KG1 (cell line): ENCODE measurements at regions not wholly inside any gene's neighbourhood (a gene's known extent, or its start where the extent isn't known, plus 50 kb on each side); places are given as distances from the start of the nearest gene placed in this dataset.
"Not testable (repeated sequence)": the region's sequence is repeated elsewhere in the genome, so short reads cannot be mapped to it uniquely, and the experiment has no call there.

Experiments
- DNase-seq: peaks from one replicate; lab custom pipeline; 2025; lab: John Stamatoyannopoulos, UW

- DNase-seq = no peak
Observed at GRCh38 chr6:12516070-12516469, 200.5 kb upstream of the PHACTR1 start.

- no peak for DNase-seq
Observed at GRCh38 chr6:12522347-12522746, 194.2 kb upstream of the PHACTR1 start.

- no peak for DNase-seq
Observed at GRCh38 chr6:12523726-12524125, 192.8 kb upstream of the PHACTR1 start.

- DNase-seq = no peak
Observed at GRCh38 chr6:12525276-12525675, 191.3 kb upstream of the PHACTR1 start.

GRCh38 chr6:12527339-12527738 is 189.2 kb upstream of the PHACTR1 start:
- no peak for DNase-seq

GRCh38 chr6:12528136-12528535 is 188.4 kb upstream of the PHACTR1 start:
- no peak for DNase-seq

- DNase-seq = no peak
Observed at GRCh38 chr6:12528581-12529363, 187.8 kb upstream of the PHACTR1 start.

GRCh38 chr6:12529364-12530019 is 187.1 kb upstream of the PHACTR1 start:
- DNase-seq = no peak

- DNase-seq = no peak
Observed at GRCh38 chr6:12530345-12530744, 186.2 kb upstream of the PHACTR1 start.

- no peak for DNase-seq
Observed at GRCh38 chr6:12533586-12533985, 183.0 kb upstream of the PHACTR1 start.

GRCh38 chr6:12534069-12534853 is 182.3 kb upstream of the PHACTR1 start:
- DNase-seq = no peak

GRCh38 chr6:12535586-12536314 is 180.8 kb upstream of the PHACTR1 start:
- no peak for DNase-seq

- no peak for DNase-seq
Observed at GRCh38 chr6:12536416-12536815, 180.2 kb upstream of the PHACTR1 start.

- no peak for DNase-seq
Observed at GRCh38 chr6:12537389-12537788, 179.2 kb upstream of the PHACTR1 start.

- no peak for DNase-seq
Observed at GRCh38 chr6:12538881-12539357, 177.6 kb upstream of the PHACTR1 start.

- not testable (repeated sequence) for DNase-seq
Observed at GRCh38 chr6:12542319-12543115, 174.1 kb upstream of the PHACTR1 start.

- no peak for DNase-seq
Observed at GRCh38 chr6:12543953-12544352, 172.6 kb upstream of the PHACTR1 start.

GRCh38 chr6:12544821-12545565 is 171.6 kb upstream of the PHACTR1 start:
- no peak for DNase-seq

GRCh38 chr6:12545619-12546409 is 170.8 kb upstream of the PHACTR1 start:
- no peak for DNase-seq
